DMS53 treated with DMSO at 0.1 percent for 48 hours (cell line): ENCODE measurements at regions not wholly inside any gene's neighbourhood (a gene's known extent, or its start where the extent isn't known, plus 50 kb on each side); places are given as distances from the start of the nearest gene placed in this dataset.

Experiments
- DNase-seq: peaks from one replicate; lab custom pipeline; 2025; ENCODE audit not compliant: unreplicated experiment; lab: John Stamatoyannopoulos, UW

DNA sequence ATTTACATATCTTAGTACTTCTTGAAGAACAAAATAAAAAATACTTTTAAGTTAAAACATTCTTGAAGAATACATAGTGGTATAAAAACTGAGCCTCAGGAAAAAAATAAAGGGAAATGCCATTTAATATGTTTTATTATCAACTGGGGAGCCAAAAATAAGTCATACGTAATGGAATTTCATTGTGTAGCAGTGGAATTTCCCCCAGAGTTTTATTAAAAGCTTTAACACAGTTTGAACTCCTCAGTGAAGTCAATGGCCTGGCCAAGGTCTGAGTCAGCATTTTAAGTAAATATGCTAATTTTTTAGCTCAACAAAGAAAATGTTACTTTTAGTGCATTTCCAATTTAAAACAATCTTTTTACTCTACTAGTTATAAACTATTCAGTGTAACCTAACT is 350.1 kb upstream of the ATP2B1 start:
- DNase-seq, result no peak

- no peak for DNase-seq
These were observed 346.4 kb upstream of the ATP2B1 start for GRCh38 chr12:90055071-90055470.

GRCh38 chr12:90048918-90049317 is 340.3 kb upstream of the ATP2B1 start:
- no peak for DNase-seq

GRCh38 chr12:90045559-90045958 is 336.9 kb upstream of the ATP2B1 start:
- DNase-seq, result no peak

DNA sequence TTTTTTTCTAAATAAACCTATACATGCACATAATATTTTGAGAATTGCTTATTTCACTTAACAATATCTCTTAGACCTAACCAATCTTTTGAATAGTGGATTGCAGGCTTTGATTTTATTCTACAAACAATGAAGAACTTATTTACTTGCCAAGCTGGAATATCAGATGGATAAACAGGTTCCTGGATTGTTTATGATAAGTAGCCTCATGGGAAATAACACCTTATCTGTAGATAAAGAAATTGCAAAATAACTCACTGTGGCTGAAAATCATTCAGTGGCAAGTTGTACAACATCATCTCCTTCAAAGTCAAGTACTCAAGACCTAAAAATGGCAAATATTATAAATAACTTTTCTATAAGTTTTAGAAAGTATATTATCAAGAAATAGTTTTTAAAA is 335.4 kb upstream of the ATP2B1 start:
- DNase-seq, result no peak

DNA sequence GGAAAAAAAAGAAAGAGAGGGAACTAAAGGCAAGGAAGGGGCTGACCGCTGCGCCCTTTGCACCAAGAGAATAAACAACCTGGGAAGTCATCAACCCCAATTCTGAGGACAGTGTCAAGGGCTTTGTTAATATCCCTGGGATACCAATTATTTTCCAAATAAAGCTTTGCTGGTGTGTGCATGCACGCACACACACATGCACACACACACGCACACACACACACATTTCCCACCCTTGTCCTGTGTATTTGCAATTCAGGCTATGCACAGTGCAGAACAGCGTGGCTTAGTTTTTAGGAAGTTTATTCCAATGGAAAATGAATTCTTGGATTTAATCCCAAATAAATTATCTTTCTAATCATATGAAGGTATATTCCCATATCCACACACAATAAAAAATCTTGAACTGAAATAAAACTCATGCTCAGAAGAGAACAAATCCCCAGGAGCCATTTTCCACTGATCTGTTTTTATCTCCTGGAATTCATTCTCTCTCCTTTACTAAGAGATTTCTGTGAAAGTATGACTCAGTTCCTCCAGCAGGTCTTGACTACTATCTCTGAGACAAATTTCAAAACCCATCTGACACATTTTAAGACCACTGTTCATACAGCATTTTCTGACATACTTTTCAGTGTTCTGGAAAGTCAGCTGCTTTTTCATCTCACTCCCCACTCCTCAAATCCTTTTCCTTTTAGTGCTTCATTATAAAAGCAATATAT is 334.4 kb upstream of the ATP2B1 start:
- DNase-seq, result no peak

DNA sequence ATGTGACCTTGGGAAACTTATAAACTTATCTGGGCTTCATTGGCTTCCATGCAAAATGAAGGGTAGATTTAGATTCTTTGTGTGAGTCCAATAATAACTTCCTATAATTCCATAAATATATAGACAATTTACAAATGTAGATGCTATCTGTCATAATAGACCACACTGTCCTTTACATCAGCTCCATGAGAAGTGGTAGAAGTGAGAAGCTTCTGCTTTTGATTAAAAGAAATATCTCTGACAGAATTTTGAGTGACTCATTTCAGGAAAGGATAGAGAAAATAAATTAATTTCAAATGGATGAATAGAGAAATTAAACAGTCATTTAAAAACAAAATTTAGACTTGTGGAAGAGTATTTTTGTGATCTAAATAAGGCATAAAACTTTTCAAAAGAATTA is 329.7 kb upstream of the ATP2B1 start:
- DNase-seq, result no peak

- no peak for DNase-seq
These were observed 329.1 kb upstream of the ATP2B1 start for GRCh38 chr12:90037740-90038139.

DNA sequence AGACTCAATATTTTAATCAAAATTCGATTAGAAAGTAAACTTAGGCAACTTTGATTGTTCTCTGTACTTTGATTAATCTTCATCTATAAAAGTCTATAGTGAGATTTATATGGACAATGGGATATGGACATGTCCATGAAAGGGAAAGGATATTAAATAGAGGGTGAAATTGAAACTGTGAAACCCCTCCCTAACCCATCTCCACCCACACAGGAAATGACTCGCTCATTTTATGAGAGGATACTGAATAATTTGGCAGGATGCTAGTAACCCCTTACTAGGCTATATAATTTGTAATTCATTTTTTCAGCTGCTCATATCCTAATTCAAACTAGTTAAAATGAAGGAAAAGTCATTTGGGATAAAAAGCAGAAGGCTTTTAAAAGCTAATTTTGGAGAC is 328.0 kb upstream of the ATP2B1 start:
- no peak for DNase-seq

GRCh38 chr12:90030726-90031125 is 322.1 kb upstream of the ATP2B1 start:
- no peak for DNase-seq

DNA sequence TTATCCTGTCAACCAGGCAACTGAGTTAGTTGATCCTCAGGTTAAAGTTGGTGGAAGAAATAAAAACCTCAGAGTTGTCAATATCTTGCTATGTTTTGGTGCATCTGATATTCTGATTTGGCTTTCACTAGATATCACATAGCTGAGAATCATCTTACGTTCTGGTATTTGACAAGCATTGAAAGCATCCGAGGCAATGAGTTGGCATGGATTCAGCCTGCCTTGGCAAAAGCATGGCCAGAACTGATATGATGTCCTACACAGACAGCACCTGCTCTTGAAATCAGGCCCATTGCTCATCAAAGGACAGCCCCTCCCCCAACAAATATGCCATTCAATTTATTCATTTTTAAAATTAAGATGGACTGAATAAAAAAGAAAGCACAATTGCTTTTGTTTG is 320.7 kb upstream of the ATP2B1 start:
- no peak for DNase-seq

DNA sequence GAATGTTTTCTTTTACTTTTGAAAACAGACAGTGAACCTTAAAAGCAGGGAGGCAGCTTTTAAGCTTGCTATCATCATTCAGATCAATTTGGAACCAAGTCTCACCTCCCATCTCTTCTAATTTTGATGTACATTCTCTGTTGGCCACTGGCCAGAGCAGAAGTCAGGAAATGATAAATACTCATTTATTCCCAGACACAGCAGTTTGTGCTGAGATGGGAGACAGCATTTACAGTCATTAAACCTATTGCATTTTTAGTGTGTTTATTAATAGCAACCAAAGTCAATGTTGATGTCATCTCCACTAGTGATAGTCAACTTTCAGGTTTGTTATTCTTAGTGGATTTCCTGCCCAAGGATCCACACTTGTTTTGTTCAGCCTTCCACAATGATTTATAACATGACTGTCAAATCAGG is 320.0 kb upstream of the ATP2B1 start:
- peak; percentile 29 for DNase-seq

DNA sequence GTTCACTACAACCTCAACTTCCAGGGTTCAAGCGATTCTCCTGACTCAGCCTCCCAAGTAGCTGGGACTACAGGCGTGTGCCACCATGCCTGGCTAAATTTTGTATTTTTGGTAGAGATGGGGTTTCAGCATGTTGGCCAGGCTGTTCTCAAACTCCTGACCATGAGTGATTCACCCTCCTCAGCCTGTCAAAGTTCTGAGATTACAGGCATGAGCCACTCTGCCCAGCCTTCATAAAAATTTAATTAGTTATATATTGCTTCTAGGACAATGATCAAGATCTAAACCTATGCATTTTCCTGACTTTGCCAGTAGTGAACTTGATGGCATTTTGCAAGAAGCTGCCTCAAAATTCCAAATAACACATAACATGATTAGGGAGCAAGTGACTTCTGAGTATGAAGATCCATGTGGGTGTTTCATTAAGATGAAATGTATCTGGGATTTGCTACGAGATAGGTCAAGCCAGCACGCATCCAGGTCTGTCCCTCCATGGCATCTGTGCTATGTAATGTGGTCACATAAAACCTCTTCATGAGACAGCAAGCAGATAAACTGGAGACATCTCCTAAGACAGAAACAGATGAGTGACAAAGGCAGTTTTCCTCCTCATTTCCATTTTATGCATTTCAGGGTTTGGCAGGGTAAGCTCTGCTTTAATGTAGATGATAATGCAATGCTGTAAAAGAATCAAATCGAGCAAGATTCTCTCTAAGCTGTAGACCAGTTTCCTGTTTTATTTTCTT is 319.4 kb upstream of the ATP2B1 start:
- DNase-seq, result no peak

- DNase-seq, result no peak
These were observed 318.4 kb upstream of the ATP2B1 start for GRCh38 chr12:90027041-90027440.

- no peak for DNase-seq
These were observed 317.9 kb upstream of the ATP2B1 start for GRCh38 chr12:90026516-90026915.

DNA sequence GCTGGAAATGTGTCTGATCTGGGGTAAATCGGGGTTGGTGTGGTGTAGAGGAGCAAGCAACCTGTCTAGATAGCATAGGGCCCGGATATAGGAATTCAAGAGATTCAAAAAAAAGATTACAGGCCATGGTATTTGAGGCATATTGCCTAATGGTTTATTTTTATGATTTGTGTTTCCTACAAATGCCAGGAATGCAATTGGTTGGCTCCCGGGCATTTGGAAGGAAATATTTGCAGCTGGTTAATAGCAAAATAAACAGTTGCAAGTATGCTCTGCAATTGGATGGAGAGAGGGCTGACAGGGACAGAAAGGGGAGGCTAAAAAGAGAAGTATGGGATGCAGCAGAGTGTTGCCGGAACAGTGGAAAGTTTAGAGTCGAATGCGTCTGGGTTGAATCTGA is 315.6 kb upstream of the ATP2B1 start:
- no peak for DNase-seq

DNA sequence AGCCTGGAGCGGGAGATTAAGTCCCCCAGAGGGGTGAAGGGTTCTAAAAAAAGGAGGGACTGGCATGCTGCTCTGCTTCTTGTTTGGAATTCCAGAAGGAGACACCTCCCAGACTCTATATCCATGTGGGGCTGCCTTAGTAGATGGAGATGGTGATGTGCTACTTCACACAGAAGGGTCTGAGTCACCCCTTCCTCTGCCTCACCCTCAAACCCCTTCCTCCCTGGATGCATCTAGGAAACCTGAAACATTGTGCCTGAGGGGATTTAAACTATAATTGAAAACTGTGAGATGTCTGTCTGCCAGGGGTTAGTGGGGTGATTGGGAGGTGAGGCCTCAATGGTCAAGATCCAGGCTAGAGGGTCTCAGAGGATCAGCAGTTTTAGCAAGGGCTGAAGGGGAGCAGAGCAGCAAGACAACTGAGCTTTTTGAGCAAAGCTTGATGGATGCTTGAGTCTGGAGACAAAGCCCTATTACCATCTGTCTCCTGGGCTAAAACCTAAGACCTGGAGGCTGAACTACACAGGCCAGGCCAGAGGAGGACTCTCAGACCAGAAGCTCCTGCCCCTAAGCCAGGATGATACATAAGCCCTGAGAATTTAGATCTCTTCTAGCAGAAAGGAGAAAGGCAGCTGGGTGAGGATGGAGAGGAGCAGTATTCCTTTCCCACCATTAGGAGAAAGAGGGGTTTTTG is 314.7 kb upstream of the ATP2B1 start:
- no peak for DNase-seq

- no peak for DNase-seq
These were observed 313.3 kb upstream of the ATP2B1 start for GRCh38 chr12:90021795-90022440.

DNA sequence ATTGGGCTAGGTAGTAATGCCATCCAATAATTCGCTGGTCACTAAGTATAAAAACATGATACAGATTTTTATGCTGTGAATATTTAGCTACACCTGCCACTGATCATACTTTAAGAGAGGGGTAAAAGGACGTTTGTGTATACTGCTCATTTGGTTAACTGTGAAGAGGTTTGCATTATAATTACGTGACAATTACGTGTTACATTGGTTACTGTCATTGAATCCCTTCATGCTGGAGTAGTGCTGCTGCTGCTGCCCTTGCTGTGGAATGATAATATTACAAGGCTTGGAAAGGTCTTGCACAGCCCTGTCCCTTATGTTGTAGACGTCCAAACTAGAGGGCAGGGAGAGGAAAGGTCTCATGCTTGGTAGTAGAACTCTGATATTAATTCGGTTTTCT is 312.2 kb upstream of the ATP2B1 start:
- DNase-seq, result no peak

DNA sequence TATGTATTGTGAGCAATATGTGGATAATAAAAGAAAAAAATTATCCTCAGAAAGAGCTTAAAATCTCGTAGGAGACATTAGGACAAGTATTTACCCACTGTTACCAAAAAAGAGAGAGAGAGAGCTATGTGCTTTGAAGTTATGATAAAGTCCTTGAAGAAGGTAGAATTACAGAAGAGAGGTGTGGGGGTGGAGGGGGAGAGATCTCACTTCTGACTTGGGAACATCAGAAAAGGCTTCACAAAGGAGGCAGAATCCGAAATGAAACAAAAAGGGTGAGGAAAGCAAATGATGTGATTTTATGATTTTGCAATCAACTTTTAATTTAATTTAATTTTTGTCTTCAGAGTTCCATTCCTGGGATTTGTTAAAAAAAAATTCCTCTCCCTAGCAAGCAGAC is 311.8 kb upstream of the ATP2B1 start:
- no peak for DNase-seq

- no peak for DNase-seq
These were observed 311.4 kb upstream of the ATP2B1 start for GRCh38 chr12:90020014-90020413.

GRCh38 chr12:90017316-90017715 is 308.7 kb upstream of the ATP2B1 start:
- no peak for DNase-seq
